ENCODE measurements at regions not wholly inside any gene's neighbourhood (a gene's known extent, or its start where the extent isn't known, plus 50 kb on each side); places are given as distances from the start of the nearest gene placed in this dataset.

DNA sequence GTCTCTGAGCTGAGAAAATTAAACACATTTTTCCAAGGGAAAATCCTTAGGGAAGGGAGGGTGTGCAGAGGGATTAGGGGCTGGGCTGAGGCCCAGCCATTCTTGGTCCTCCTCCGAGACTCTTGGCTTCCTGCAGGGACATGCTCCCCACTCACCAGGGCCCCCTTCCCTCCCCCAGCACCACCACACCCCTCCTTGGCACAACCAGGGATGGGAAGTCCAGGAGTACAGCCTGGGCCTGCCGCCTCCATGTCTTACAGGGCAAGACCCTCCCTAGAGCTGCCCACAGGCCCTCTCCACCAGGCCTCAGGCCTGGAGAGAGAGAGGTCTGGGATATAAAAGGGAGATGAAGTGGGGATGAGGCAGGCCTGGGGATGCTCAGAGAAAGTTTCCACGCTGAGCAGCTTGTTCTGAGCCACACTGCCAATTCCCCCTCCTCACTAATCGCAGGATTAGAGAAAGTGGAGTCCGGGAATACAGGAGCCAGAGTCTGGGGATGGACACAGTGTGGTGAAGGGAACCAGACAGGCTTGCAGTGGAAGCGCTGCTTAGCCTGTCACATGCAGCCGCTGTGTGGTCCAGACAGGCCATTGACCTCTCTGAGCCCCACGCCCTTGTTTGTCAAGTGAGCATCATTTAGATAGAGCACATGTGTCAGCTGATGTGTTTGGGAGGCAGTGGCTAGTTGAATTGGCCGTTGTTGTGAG is 105.5 kb downstream of the MRPL14 start:
- TF ChIP-seq POLR2A (IDR thresholded peaks at IDR 0.05; ENCODE audit: low read depth, low read length) (no peak), POLR2AphosphoS5 (IDR thresholded peaks at IDR 0.05; ENCODE audit: insufficient read depth, low read depth, low read length) (no peak), EZH2 (IDR thresholded peaks at IDR 0.05; ENCODE audit: borderline replicate concordance, low read depth, low read length, severe bottlenecking) (no peak), MYC (IDR thresholded peaks at IDR 0.05; ENCODE audit: low read depth, low read length) (no peak), FOS (IDR thresholded peaks at IDR 0.05; ENCODE audit: borderline replicate concordance, insufficient read depth, low read length) (no peak)
- TF ChIP-seq, protein P1, sequence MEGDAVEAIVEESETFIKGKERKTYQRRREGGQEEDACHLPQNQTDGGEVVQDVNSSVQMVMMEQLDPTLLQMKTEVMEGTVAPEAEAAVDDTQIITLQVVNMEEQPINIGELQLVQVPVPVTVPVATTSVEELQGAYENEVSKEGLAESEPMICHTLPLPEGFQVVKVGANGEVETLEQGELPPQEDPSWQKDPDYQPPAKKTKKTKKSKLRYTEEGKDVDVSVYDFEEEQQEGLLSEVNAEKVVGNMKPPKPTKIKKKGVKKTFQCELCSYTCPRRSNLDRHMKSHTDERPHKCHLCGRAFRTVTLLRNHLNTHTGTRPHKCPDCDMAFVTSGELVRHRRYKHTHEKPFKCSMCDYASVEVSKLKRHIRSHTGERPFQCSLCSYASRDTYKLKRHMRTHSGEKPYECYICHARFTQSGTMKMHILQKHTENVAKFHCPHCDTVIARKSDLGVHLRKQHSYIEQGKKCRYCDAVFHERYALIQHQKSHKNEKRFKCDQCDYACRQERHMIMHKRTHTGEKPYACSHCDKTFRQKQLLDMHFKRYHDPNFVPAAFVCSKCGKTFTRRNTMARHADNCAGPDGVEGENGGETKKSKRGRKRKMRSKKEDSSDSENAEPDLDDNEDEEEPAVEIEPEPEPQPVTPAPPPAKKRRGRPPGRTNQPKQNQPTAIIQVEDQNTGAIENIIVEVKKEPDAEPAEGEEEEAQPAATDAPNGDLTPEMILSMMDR (IDR thresholded peaks at IDR 0.05; ENCODE audit: extremely low read depth in 1 of 2, insufficient read depth in 1 of 2, low read depth in 1 of 2, low read length in 2 of 2) = no peak

All from endothelial cell of umbilical vein (primary cell).